ENCODE measurements at regions not wholly inside any gene's neighbourhood (a gene's known extent, or its start where the extent isn't known, plus 50 kb on each side); places are given as distances from the start of the nearest gene placed in this dataset.

GRCh38 chr4:96543346-96543745 is 703.5 kb downstream of the PDHA2 start:
- POLR2A ChIA-PET = no interaction called here
- DNase-seq (ENCODE audit: low read depth, low spot score) (no peak), ATAC-seq (no peak)
- H3K79me2 ChIP-seq (ENCODE audit: insufficient read depth, low read length) = no peaks in the 10 kb centered on the region
- CTCF ChIA-PET = no interaction called here
- no peak overlapping the region for H3K4me2 ChIP-seq (ENCODE audit: low read length)
- H3K4me1 ChIP-seq (ENCODE audit: control insufficient read depth in 1 of 2, insufficient read depth in 2 of 2, low read length in 2 of 2) = no peaks in the 10 kb centered on the region
- TF ChIP-seq, protein P1, sequence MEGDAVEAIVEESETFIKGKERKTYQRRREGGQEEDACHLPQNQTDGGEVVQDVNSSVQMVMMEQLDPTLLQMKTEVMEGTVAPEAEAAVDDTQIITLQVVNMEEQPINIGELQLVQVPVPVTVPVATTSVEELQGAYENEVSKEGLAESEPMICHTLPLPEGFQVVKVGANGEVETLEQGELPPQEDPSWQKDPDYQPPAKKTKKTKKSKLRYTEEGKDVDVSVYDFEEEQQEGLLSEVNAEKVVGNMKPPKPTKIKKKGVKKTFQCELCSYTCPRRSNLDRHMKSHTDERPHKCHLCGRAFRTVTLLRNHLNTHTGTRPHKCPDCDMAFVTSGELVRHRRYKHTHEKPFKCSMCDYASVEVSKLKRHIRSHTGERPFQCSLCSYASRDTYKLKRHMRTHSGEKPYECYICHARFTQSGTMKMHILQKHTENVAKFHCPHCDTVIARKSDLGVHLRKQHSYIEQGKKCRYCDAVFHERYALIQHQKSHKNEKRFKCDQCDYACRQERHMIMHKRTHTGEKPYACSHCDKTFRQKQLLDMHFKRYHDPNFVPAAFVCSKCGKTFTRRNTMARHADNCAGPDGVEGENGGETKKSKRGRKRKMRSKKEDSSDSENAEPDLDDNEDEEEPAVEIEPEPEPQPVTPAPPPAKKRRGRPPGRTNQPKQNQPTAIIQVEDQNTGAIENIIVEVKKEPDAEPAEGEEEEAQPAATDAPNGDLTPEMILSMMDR (IDR thresholded peaks at IDR 0.05 in 2 of 3, conservative IDR thresholded peaks at IDR 0.05 in 1 of 3; ENCODE audit: borderline replicate concordance in 1 of 3, insufficient read depth in 1 of 3, low read depth in 2 of 3, low read length in 2 of 3) = no peak
- TF ChIP-seq, protein P2, sequence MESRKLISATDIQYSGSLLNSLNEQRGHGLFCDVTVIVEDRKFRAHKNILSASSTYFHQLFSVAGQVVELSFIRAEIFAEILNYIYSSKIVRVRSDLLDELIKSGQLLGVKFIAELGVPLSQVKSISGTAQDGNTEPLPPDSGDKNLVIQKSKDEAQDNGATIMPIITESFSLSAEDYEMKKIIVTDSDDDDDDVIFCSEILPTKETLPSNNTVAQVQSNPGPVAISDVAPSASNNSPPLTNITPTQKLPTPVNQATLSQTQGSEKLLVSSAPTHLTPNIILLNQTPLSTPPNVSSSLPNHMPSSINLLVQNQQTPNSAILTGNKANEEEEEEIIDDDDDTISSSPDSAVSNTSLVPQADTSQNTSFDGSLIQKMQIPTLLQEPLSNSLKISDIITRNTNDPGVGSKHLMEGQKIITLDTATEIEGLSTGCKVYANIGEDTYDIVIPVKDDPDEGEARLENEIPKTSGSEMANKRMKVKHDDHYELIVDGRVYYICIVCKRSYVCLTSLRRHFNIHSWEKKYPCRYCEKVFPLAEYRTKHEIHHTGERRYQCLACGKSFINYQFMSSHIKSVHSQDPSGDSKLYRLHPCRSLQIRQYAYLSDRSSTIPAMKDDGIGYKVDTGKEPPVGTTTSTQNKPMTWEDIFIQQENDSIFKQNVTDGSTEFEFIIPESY (IDR thresholded peaks at IDR 0.05; ENCODE audit: extremely low read depth, insufficient replicate concordance, low read length) = no peak
- TF ChIP-seq ATF3 (IDR thresholded peaks at IDR 0.05) (no peak), EZH2 (IDR thresholded peaks at IDR 0.05) (no peak), SRF (IDR thresholded peaks at IDR 0.05; ENCODE audit: low read depth) (no peak), SIN3A (IDR thresholded peaks at IDR 0.05; ENCODE audit: low read depth) (no peak), JUND (IDR thresholded peaks at IDR 0.05) (no peak), CBX3 (IDR thresholded peaks at IDR 0.05; ENCODE audit: low read depth) (no peak), CEBPB (IDR thresholded peaks at IDR 0.05; ENCODE audit: low read depth) (no peak), EGR1 (IDR thresholded peaks at IDR 0.05; ENCODE audit: low read depth) (no peak), TCF7L2 (IDR thresholded peaks at IDR 0.05; ENCODE audit: borderline replicate concordance, extremely low read depth, insufficient read depth, insufficient read length) (no peak), YY1 (IDR thresholded peaks at IDR 0.05; ENCODE audit: extremely low read depth, insufficient replicate concordance, low read depth, low read length) (no peak), RAD21 (IDR thresholded peaks at IDR 0.05; ENCODE audit: low read depth) (no peak)
- TF ChIP-seq, protein P3, sequence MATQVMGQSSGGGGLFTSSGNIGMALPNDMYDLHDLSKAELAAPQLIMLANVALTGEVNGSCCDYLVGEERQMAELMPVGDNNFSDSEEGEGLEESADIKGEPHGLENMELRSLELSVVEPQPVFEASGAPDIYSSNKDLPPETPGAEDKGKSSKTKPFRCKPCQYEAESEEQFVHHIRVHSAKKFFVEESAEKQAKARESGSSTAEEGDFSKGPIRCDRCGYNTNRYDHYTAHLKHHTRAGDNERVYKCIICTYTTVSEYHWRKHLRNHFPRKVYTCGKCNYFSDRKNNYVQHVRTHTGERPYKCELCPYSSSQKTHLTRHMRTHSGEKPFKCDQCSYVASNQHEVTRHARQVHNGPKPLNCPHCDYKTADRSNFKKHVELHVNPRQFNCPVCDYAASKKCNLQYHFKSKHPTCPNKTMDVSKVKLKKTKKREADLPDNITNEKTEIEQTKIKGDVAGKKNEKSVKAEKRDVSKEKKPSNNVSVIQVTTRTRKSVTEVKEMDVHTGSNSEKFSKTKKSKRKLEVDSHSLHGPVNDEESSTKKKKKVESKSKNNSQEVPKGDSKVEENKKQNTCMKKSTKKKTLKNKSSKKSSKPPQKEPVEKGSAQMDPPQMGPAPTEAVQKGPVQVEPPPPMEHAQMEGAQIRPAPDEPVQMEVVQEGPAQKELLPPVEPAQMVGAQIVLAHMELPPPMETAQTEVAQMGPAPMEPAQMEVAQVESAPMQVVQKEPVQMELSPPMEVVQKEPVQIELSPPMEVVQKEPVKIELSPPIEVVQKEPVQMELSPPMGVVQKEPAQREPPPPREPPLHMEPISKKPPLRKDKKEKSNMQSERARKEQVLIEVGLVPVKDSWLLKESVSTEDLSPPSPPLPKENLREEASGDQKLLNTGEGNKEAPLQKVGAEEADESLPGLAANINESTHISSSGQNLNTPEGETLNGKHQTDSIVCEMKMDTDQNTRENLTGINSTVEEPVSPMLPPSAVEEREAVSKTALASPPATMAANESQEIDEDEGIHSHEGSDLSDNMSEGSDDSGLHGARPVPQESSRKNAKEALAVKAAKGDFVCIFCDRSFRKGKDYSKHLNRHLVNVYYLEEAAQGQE (IDR thresholded peaks at IDR 0.05; ENCODE audit: low read depth) = no peak
- TF ChIP-seq, protein P4, sequence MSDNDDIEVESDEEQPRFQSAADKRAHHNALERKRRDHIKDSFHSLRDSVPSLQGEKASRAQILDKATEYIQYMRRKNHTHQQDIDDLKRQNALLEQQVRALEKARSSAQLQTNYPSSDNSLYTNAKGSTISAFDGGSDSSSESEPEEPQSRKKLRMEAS (IDR thresholded peaks at IDR 0.05) = no peak
- intact Hi-C loops (cut with micrococcal nuclease) = no loop called here
- no TSS peak for BruUV-seq (replicated peaks)
- RAD21 ChIA-PET (ENCODE audit: low non-redundant PET in 1 of 2, low total read pairs in 2 of 2, uncharacterized antibody in 2 of 2, unreplicated experiment in 2 of 2) = no interaction called here
- no peaks in the 10 kb centered on the region for H3K9me2 ChIP-seq (ENCODE audit: insufficient read depth)
- no peaks in the 10 kb centered on the region for H3K27me3 ChIP-seq (ENCODE audit: insufficient read depth, low read length)
- no peak overlapping the region for H2AFZ ChIP-seq (ENCODE audit: low read depth, low read length, poor library complexity, severe bottlenecking)
- no peak overlapping the region for H3K27ac ChIP-seq (ENCODE audit: low read depth, low read length)
- H3K9me3 ChIP-seq (ENCODE audit: control insufficient read depth in 1 of 2, insufficient read depth in 1 of 2, low read depth in 1 of 2, low read length in 2 of 2) = no peaks in the 10 kb centered on the region
- no peaks in the 10 kb centered on the region for H4K20me1 ChIP-seq (ENCODE audit: insufficient read depth)
- H3K36me3 ChIP-seq (ENCODE audit: control insufficient read depth in 1 of 2, insufficient read depth in 2 of 2, low read length in 2 of 2) = no peaks in the 10 kb centered on the region
- no peak overlapping the region for H3K9ac ChIP-seq (ENCODE audit: low read length)
- no peak overlapping the region for H3K4me3 ChIP-seq (replicated peaks in 1 of 2; ENCODE audit: low read depth in 1 of 2, low read length in 2 of 2)
